Uterus (tissue), 3 donors: ENCODE measurements at regions not wholly inside any gene's neighbourhood (a gene's known extent, or its start where the extent isn't known, plus 50 kb on each side); places are given as distances from the start of the nearest gene placed in this dataset.

ENCODE experiments used
- DNase-seq, 2 donors: peaks; one replicate each; pipeline ENCODE4 v3.0.0-alpha.2; 2019 to 2020
- H3K27ac ChIP-seq, 2 donors: fragments of 200-600 bp; sonication (generic); 1 replicate in 1 of 2; 2 replicates in 1 of 2; pipeline ENCODE4 v1.5.1; 2016 to 2018
- H3K27me3 ChIP-seq, 2 donors: fragments of 200-600 bp; sonication (generic); one replicate each; pipeline ENCODE4 v1.5.1; 2018 to 2019; ENCODE audit warnings: control low read depth in 1 of 2
- H3K36me3 ChIP-seq, 2 donors: fragments of 200-600 bp; sonication (generic); one replicate each; pipeline ENCODE4 v1.5.1; 2019; ENCODE audit warnings: control low read depth in 1 of 2
- H3K4me1 ChIP-seq, 2 donors: fragments of 200-600 bp; sonication (generic); one replicate each; pipeline ENCODE4 v1.5.1; 2018 to 2019; ENCODE audit warnings: control low read depth in 1 of 2
- H3K4me3 ChIP-seq, 2 donors: fragments of 200-600 bp; sonication (generic); 1 replicate in 1 of 2; 2 replicates in 1 of 2; pipeline ENCODE4 v1.5.1; 2018 to 2019; ENCODE audit warnings: mild to moderate bottlenecking in 1 of 2
- H3K9me3 ChIP-seq, 2 donors: fragments of 200-600 bp; sonication (generic); one replicate each; pipeline ENCODE4 v1.5.1; 2019; ENCODE audit warnings: control low read depth in 1 of 2
- POLR2A ChIP-seq, 2 donors: fragments of 450-650 bp; IDR thresholded peaks; one replicate each; pipeline ENCODE4 v1.6.1; 2016; ENCODE audit warnings: antibody characterized with exemption in 2 of 2, mild to moderate bottlenecking in 1 of 2, moderate library complexity in 1 of 2
- intact Hi-C: fragments of 100-400 bp; cut with DNase I; formaldehyde crosslinking; loops from one replicate; pipeline ENCODE4 v1.15.1; 2023; ENCODE audit warnings: low total_unique reads
- TF ChIP-seq, protein P1 (sequence below), 4 experiments: fragments of 200-600 bp in 2 of 4; fragments of 450-650 bp in 2 of 4; sonication (generic) in 2 of 4; IDR thresholded peaks; one replicate each; pipeline ENCODE4 v1.5.1; 2016 to 2019; ENCODE audit warnings: antibody characterized with exemption in 4 of 4, mild to moderate bottlenecking in 2 of 4, moderate library complexity in 1 of 4
- donor health status: DM: yes; HTN: yes; CAD: no.

DNA sequence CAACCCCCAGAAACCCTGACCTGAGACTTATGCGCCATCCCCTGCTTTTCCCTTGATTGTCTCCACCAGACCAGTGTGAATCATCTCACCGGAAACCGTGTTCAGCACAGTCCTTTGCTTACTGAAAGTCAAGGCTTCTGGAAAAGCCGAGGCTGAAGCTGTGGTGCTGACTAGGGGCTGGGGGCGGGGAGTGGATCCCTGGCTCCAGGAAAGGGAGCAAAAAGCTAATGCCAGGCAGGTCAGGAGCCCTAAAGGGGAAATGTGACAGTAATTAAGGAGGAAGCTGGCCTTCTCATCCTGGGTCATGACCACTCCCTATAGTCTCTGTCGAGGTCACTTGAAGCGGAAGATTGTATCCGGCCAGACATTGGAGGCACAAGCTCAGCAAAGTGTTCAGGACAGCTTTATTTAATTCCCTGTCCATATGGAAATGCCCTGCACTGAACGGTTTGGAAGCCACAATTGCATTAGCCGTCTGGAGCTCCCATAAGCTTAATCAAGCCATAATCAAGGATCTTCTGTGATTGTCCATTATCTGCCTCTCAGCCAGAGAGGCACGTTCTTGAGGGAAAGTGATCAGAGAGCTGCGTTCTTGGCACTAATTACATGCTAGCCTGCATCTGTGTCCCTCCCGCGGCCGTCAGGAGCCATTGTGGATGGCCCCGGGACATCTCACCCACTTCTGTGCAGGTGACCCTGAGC, 403.6 kb downstream of the RRAGC start:
- Histone ChIP-seq H3K27me3 (no peaks in the 10 kb centered on the region), H3K4me1 (no peaks in the 10 kb centered on the region), H3K36me3 (no peaks in the 10 kb centered on the region), H3K9me3 (no peaks in the 10 kb centered on the region), H3K27ac (no peak overlapping the region), H3K4me3 (no peak overlapping the region)
- DNase-seq, result no peak
- no peak for TF ChIP-seq POLR2A (IDR thresholded peaks at IDR 0.05)
- TF ChIP-seq, protein P1, sequence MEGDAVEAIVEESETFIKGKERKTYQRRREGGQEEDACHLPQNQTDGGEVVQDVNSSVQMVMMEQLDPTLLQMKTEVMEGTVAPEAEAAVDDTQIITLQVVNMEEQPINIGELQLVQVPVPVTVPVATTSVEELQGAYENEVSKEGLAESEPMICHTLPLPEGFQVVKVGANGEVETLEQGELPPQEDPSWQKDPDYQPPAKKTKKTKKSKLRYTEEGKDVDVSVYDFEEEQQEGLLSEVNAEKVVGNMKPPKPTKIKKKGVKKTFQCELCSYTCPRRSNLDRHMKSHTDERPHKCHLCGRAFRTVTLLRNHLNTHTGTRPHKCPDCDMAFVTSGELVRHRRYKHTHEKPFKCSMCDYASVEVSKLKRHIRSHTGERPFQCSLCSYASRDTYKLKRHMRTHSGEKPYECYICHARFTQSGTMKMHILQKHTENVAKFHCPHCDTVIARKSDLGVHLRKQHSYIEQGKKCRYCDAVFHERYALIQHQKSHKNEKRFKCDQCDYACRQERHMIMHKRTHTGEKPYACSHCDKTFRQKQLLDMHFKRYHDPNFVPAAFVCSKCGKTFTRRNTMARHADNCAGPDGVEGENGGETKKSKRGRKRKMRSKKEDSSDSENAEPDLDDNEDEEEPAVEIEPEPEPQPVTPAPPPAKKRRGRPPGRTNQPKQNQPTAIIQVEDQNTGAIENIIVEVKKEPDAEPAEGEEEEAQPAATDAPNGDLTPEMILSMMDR (IDR thresholded peaks at IDR 0.05), result no peak
- intact Hi-C loops, result no loop called here

DNA sequence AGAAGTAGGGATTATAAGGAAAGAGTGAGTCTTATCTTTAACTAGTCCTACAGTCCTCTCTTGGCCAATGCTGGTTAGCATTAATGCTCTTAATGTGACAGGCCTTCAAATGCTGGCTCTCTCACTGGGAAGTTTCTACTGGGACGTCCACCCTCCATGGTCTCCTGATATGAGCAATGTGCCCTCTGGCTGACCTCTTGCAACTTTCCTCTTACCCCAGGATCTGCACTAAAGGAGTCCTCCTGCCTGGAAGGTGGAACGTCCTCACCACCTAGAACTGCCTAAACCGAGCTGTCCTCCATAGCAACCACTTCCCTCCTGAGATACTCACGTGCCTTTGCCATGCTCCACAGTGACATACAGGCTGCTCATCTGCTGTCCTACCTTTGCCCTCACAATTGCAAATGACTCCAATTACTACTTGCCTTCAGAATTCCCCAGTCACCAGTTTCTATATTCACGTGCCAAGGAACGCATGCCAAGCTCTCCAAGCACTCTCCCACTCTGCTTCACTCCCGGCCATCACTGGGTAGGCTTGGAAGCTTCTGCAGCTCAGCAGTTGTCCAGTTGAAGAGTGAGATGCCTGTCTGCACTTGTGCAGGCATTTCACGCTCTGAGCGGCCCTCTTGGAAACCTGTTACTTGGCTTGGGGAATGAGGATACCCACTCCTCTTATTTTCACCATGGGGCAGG, 404.7 kb downstream of the RRAGC start:
- Histone ChIP-seq H3K4me3 (no peak overlapping the region), H3K27ac (no peak overlapping the region), H3K4me1 (no peaks in the 10 kb centered on the region), H3K27me3 (no peaks in the 10 kb centered on the region), H3K9me3 (no peaks in the 10 kb centered on the region), H3K36me3 (no peaks in the 10 kb centered on the region)
- DNase-seq, result no peak
- TF ChIP-seq, protein P1 (IDR thresholded peaks at IDR 0.05), result no peak
- TF ChIP-seq POLR2A (IDR thresholded peaks at IDR 0.05), result no peak
- intact Hi-C loops, result no loop called here

DNA sequence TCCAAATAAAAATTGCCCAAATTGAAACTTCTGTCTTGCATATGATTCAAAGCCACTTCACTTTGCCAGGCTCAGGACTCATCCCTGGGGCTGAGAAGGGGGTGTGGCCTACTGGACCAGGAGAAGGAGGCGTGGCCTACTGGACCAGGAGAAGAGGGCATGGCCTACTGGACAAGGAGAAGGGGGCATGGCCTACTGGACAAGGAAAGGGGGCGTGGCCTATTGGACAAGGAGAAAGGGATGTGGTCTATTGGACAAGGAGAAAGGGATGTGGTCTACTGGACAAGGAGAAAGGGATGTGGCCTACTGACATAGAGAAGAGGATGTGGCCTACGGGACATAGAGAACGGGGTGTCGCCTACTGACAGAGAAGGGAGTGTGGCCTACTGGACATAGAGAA, 405.3 kb downstream of the RRAGC start:
- intact Hi-C loops, result no loop called here
- TF ChIP-seq POLR2A (IDR thresholded peaks at IDR 0.05), result no peak
- TF ChIP-seq, protein P1 (IDR thresholded peaks at IDR 0.05), result no peak
- DNase-seq, result no peak
- Histone ChIP-seq H3K27ac (no peak overlapping the region), H3K4me3 (no peak overlapping the region), H3K9me3 (no peaks in the 10 kb centered on the region), H3K27me3 (no peaks in the 10 kb centered on the region), H3K4me1 (no peaks in the 10 kb centered on the region), H3K36me3 (no peaks in the 10 kb centered on the region)

DNA sequence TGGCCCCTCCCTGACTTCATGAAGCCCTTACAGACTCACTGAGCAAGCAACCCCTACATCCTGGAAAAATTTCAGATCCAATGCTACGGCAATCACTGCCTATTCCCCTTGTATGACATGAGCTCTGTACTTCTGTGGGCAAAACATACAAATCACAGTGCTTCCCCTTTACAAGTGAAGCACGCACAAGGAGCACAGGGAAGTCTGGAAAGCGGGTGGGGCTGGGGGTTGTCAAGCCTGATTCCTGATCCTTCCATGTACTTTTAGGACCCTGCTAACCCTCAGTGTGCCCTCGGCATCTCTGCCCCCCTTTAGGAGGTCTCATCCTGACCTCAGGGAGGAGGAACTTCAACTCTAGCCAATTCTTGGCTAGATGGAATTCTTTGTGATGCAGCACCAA, 405.7 kb upstream of the POU3F1 start:
- no peak overlapping the region for H3K27ac ChIP-seq
- intact Hi-C loops, result no loop called here
- TF ChIP-seq, protein P1 (IDR thresholded peaks at IDR 0.05), result no peak
- no peak for TF ChIP-seq POLR2A (IDR thresholded peaks at IDR 0.05)

DNA sequence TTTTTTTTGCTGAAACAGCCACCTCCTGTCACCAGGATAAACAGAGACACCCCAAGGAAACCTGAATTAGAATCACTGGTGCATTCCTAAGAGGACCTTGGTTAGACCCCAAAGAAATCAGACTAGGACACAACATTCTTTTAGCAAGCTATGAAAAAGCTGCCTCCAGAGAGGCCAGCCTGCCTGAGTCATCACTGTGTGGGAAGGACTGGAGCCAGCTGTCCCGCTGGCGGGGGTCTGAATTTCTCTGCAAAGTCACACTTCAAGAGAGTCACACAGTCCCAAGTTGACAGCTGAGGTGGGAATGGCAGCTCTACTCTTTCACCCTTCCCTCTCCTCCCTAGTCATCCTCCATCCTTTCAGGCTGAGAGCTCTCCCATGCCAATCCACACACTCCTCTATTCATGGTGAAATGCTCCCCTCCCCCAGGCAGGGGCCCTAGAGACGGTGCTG, 405.0 kb upstream of the POU3F1 start:
- H3K27me3 ChIP-seq, result no peaks in the 10 kb centered on the region
- no peak overlapping the region for H3K4me3 ChIP-seq
- H3K4me1 ChIP-seq, result no peaks in the 10 kb centered on the region
- no peak overlapping the region for H3K27ac ChIP-seq
- no peaks in the 10 kb centered on the region for H3K36me3 ChIP-seq
- no peak for DNase-seq
- H3K9me3 ChIP-seq, result no peaks in the 10 kb centered on the region
- TF ChIP-seq, protein P1 (IDR thresholded peaks at IDR 0.05), result no peak
- TF ChIP-seq POLR2A (IDR thresholded peaks at IDR 0.05), result no peak
- intact Hi-C loops, result no loop called here

More for the DNA sequence above, 405.7 kb upstream of the POU3F1 start:
- no peaks in the 10 kb centered on the region for H3K4me1 ChIP-seq
- H3K4me3 ChIP-seq, result no peak overlapping the region
- H3K36me3 ChIP-seq, result no peaks in the 10 kb centered on the region
- no peaks in the 10 kb centered on the region for H3K27me3 ChIP-seq
- DNase-seq, result no peak
- no peaks in the 10 kb centered on the region for H3K9me3 ChIP-seq
